ENCODE measurements at regions not wholly inside any gene's neighbourhood (a gene's known extent, or its start where the extent isn't known, plus 50 kb on each side); places are given as distances from the start of the nearest gene placed in this dataset.

- ATAC-seq, result no peak
- H3K9me3 ChIP-seq, result no peaks in the 10 kb centered on the region
- no peaks in the 10 kb centered on the region for H3K27me3 ChIP-seq
- no peak overlapping the region for H3K27ac ChIP-seq
- intact Hi-C loops (cut with DNase I), result no loop called here
- H3K4me3 ChIP-seq, result no peak overlapping the region
- TF ChIP-seq CTCF (IDR thresholded peaks at IDR 0.05), result no peak
- TF ChIP-seq POLR2A (IDR thresholded peaks at IDR 0.05), result no peak
- DNase-seq, result no peak
- WGBS (ENCODE audit: insufficient coverage, low coverage, low lambda C conversion rate, missing lambda C conversion rate), result no CpG with 5 or more reads among the region's 4 CpGs
- H3K4me1 ChIP-seq, result no peaks in the 10 kb centered on the region
- no peaks in the 10 kb centered on the region for H3K36me3 ChIP-seq
Observed at GRCh38 chr2:155748131-155748530, 584.4 kb downstream of the NR4A2 start.

- no peak overlapping the region for H3K4me3 ChIP-seq
- WGBS (ENCODE audit: insufficient coverage, low coverage, low lambda C conversion rate, missing lambda C conversion rate), result 57% methylated on average over 3 of the region's 3 CpGs
- H3K27me3 ChIP-seq, result no peaks in the 10 kb centered on the region
- ATAC-seq (no peak), DNase-seq (no peak)
- TF ChIP-seq POLR2A (IDR thresholded peaks at IDR 0.05) (no peak), CTCF (IDR thresholded peaks at IDR 0.05) (no peak)
- no peaks in the 10 kb centered on the region for H3K36me3 ChIP-seq
- no peak overlapping the region for H3K27ac ChIP-seq
- no peaks in the 10 kb centered on the region for H3K9me3 ChIP-seq
- intact Hi-C loops (cut with DNase I), result no loop called here
- no peaks in the 10 kb centered on the region for H3K4me1 ChIP-seq
Observed at GRCh38 chr2:155747531-155747930, 585.0 kb downstream of the NR4A2 start.

GRCh38 chr2:155733091-155733853 is 599.2 kb downstream of the NR4A2 start:
- no peak for DNase-seq
- TF ChIP-seq POLR2A (IDR thresholded peaks at IDR 0.05) (no peak), CTCF (IDR thresholded peaks at IDR 0.05) (no peak)
- Histone ChIP-seq H3K4me3 (no peak overlapping the region), H3K27me3 (no peaks in the 10 kb centered on the region), H3K4me1 (no peaks in the 10 kb centered on the region), H3K9me3 (no peaks in the 10 kb centered on the region), H3K27ac (no peak overlapping the region), H3K36me3 (no peaks in the 10 kb centered on the region)
- WGBS (ENCODE audit: insufficient coverage, low coverage, low lambda C conversion rate, missing lambda C conversion rate), result 33% methylated on average over 4 of the region's 4 CpGs
- no peak for ATAC-seq
- intact Hi-C loops (cut with DNase I), result no loop called here

GRCh38 chr2:155730804-155731203 is 601.7 kb downstream of the NR4A2 start:
- H3K9me3 ChIP-seq, result no peaks in the 10 kb centered on the region
- H3K27me3 ChIP-seq, result no peaks in the 10 kb centered on the region
- no peak overlapping the region for H3K4me3 ChIP-seq
- intact Hi-C loops (cut with DNase I), result no loop called here
- H3K4me1 ChIP-seq, result no peaks in the 10 kb centered on the region
- H3K36me3 ChIP-seq, result no peaks in the 10 kb centered on the region
- no peak for ATAC-seq
- TF ChIP-seq POLR2A (IDR thresholded peaks at IDR 0.05), result no peak
- TF ChIP-seq CTCF (IDR thresholded peaks at IDR 0.05), result no peak
- H3K27ac ChIP-seq, result no peak overlapping the region
- WGBS (ENCODE audit: insufficient coverage, low coverage, low lambda C conversion rate, missing lambda C conversion rate), result 56% methylated on average over 5 of the region's 5 CpGs
- no peak for DNase-seq

Data from right lobe of liver (tissue), 6 donors.